Nucleus accumbens (tissue), 56 donors: ENCODE measurements at regions not wholly inside any gene's neighbourhood (a gene's known extent, or its start where the extent isn't known, plus 50 kb on each side); places are given as distances from the start of the nearest gene placed in this dataset.

Source experiments
- DNase-seq, 56 donors: peaks; one replicate each; lab custom pipeline; 2025; lab: John Stamatoyannopoulos, UW

GRCh38 chr2:7206111-7206810, 289.0 kb downstream of the RNF144A start:
- DNase-seq: no peak

GRCh38 chr2:7207631-7208030, 290.4 kb downstream of the RNF144A start:
- no peak for DNase-seq

- DNase-seq: no peak
Observed at GRCh38 chr2:7209757-7210555, 292.7 kb downstream of the RNF144A start.

DNA sequence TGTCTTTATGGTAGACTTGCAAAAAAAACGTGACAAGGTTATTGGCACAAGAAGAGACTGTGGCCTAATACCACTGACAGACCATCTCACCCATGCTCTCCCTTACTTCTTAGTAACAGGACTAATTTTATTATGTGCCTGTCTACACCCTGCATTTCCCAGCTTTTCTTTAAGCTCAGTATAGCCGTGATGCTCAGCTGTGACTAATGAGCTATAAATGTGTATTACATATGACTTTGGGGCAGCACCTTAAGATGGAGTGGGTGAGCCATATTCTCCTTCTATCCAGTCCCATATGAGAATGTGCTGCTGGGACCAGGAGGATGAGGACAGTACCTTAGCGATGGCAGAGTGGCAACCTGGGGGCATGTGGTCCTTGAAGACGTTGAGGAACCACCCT, 293.5 kb downstream of the RNF144A start:
- no peak for DNase-seq

- no peak for DNase-seq
Observed at GRCh38 chr2:7225848-7226247, 308.6 kb downstream of the RNF144A start.

- no peak for DNase-seq
Observed at GRCh38 chr2:7226501-7226900, 309.3 kb downstream of the RNF144A start.

DNA sequence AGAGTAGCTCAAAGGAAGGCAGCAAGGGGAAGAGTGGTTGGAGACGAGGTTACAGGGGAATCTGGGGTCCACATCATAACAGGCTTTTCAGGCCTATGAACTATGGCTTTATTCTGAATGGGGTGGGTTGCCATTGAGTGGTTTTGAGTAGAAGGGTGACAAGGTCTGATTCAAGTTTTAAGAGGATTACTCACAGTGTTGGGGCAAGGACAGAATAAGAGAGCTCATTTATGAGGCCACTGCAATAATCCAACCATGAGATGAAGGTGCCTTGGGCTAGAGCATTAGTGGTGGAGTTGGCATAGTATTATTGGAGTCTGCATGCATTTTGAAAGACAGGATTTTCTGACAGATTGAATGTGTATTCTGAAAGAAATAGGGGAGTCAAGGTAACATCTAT, 315.9 kb downstream of the RNF144A start:
- no peak for DNase-seq

DNA sequence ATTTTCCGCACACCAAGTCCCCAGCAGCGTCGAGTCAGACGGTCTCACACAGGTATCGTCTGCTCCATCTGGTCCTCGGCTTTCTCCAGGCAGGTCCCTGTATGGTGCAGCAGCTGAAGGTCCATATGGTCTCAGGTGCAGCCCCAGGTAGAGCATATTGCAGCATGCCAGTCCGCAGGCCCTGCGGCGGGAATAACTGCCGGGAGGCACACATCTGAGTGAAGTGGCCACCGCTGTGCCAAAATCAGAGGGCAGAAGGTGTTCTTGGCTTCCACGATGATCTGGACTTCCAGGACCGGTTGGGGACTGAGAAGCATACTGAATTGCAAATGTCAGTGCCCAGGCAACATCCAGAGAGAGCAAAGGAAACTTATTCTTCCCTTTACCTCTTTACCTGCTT, 320.3 kb downstream of the RNF144A start:
- no peak for DNase-seq

- no peak for DNase-seq
Observed at GRCh38 chr2:7239078-7239477, 321.9 kb downstream of the RNF144A start.

- DNase-seq: no peak
Observed at GRCh38 chr2:7241041-7241745, 324.0 kb downstream of the RNF144A start.

GRCh38 chr2:7242189-7242867, 325.1 kb downstream of the RNF144A start:
- DNase-seq: no peak

GRCh38 chr2:7243276-7243675, 326.1 kb downstream of the RNF144A start:
- DNase-seq: no peak

DNA sequence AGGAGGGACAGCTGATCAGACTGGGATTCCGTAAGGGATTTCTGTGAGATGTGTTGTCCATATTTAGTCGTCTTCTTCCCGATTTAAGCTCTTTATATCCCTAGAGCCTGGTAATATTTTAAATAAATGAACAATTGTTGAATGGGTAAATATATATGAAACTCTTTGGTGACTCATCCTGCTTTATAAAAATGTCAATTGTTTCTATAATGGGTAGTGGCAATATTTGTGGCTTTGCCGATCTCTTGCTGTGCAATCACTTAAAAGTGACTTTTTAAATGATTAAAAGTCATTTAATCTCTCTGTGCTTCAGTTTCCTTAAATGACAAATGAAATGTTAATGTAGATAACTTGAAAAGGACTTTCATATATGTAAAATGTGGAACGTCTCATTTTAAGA, 339.2 kb downstream of the RNF144A start:
- no peak for DNase-seq

DNA sequence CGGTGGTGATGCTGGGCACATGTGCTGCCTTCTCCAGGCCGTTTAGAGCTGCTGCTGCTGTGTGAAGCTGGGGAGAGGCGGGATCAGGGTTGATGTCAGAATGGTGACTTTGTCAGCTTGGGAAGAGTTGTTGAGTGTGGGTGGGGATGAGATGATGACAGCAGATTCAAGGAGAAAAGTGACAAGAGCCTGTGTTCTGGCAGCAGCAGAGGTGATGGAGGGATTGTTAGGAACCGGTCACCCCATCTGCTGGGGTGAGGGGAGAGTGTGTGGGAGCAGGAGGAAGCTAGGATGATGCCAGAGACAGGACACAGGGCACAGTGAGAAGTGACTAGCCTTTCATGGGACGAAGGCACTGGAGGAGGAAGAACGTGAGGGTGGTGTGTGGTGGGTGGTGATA, 345.5 kb downstream of the RNF144A start:
- peak in 1 of 56 donors; percentile 7 for DNase-seq

DNA sequence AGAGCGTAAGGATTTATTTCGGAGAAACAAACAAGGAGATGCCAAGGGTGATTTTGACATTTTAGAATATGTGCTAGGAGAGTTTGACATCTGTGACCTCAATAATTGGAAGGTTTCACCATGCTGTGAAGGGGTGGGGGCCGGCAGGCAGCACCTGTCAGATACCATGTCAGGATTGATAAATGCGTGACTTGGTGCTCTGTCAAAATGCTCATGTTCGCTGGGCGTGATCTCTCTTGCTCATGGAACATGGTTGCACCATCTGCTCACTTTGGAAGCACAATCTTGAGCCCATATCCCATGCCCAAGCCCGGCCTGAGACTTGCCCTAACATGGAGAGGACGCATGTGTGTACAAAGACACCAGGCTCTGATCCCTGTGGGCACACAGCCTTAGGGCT, 347.6 kb downstream of the RNF144A start:
- DNase-seq: no peak

GRCh38 chr2:7265286-7265685, 348.1 kb downstream of the RNF144A start:
- no peak for DNase-seq

GRCh38 chr2:7269106-7269643, 352.0 kb downstream of the RNF144A start:
- DNase-seq: no peak

DNA sequence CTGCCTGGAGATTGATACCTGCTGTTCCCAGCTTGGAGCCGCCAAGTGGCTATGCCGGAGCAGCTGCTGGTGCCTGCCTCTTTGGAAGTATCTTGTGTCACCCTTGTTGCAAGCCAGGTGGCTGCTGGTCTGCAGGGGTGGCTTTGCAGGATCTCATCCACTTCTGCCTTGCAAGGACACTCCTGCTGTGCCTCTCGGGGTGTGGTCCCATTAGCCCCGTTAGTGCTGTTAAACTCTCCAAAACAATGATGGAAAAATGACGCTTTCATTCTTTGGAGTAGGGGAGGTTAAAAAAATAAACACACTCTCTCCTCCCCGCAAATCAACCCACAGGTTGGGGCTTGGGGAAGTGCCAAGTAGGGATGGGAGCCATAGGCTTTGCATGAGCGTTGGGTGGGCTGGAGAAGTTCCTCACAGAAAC, 352.8 kb downstream of the RNF144A start:
- DNase-seq: no peak

GRCh38 chr2:7272210-7272609, 355.0 kb downstream of the RNF144A start:
- no peak for DNase-seq

GRCh38 chr2:7278984-7279383, 361.8 kb downstream of the RNF144A start:
- no peak for DNase-seq
